HG03039 (cell line): ENCODE measurements at regions not wholly inside any gene's neighbourhood (a gene's known extent, or its start where the extent isn't known, plus 50 kb on each side); places are given as distances from the start of the nearest gene placed in this dataset.
"Not testable (repeated sequence)": the region's sequence is repeated elsewhere in the genome, so short reads cannot be mapped to it uniquely, and the experiment has no call there.

Experiments
- ATAC-seq: cut with Tn5 transposase; IDR thresholded peaks from one replicate; pipeline ENCODE4 v1.9.1; 2021; ENCODE audit warnings: mild to moderate bottlenecking, moderate library complexity; ENCODE audit not compliant: unreplicated experiment

GRCh38 chr3:144663456-144664436 is 692.1 kb downstream of the DIPK2A start:
- no peak for ATAC-seq

- no peak for ATAC-seq
These were observed 694.0 kb downstream of the DIPK2A start for GRCh38 chr3:144665567-144666053.

GRCh38 chr3:144670571-144670970 is 698.9 kb downstream of the DIPK2A start:
- ATAC-seq, result no peak

DNA sequence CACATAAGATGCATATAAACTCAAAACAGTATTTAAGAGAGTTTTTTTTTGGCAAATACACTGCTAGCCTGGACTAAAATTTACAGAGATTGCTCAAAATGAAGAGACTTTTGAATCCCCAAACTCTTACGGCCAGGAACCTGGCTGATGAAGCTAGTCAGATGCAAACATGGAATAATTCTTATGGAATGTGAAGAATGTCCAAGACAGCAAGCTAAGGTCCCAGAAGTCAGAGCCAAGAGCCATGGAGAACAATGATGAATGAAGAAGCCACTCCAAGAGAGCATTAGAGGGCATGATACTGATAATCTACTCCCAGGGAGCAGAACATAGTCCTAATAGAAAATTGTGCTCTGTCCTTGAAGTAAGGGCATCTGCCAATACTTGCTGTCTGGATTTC is 705.5 kb downstream of the DIPK2A start:
- no peak for ATAC-seq

DNA sequence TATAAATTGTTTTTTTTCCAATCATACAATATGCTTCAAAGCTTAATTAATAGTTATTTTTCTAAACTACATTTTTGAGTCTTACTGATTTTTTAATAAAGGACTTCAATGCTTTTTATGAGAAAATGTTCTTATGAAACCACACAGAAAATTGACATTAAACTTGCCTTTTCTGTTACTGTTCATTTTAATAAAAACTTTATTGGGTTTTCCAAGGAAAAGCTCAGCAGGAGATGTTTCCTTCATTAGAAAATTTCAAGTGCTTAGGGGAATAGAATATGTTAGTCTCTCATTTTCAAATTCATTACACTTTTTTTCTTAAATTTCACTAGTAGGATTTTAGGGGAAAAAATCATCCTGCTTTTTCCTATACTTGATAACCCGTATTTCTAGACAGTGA is 711.4 kb downstream of the DIPK2A start:
- no peak for ATAC-seq

DNA sequence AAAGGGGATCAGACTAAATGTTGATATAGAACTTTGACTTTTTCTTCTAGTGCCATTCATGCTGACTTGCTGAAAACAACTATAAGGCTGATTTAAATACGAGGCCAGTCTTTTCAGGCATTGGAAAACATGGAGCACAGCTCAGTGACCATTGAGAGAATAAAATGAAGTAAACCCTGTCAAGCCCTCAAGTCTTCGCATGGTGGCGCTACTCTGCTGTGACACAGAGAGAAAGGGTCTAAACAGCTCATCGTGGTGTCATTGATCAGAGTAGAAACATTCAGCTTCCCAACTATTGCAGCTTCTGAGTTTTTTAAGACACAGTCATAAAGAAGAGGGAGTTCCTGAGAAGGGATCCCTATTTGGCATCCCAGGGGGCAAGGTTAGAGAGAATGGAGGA is 716.2 kb downstream of the DIPK2A start:
- ATAC-seq, result no peak

DNA sequence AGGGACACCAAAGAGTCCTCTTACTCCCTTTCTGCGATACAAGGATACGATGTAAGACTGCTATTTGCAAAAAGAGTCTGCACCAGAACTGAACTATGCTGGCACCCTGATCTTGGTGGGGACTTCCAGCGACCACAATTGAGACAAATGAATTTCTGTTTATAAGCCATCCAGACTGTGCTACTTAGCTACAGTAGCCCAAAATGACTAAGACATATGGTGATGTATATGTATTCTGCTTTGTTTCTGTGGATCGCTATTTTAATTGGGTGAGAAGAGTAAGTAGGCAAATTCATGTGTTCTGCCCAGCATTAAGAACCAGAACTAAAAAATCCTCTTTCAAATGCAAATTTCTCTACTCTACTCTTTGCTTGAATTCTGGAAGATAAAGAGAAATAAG is 720.9 kb downstream of the DIPK2A start:
- no peak for ATAC-seq

GRCh38 chr3:144708437-144708836 is 736.8 kb downstream of the DIPK2A start:
- ATAC-seq, result no peak

GRCh38 chr3:144737281-144737680 is 765.7 kb downstream of the DIPK2A start:
- ATAC-seq, result no peak

- no peak for ATAC-seq
These were observed 771.6 kb downstream of the DIPK2A start for GRCh38 chr3:144743225-144743668.

DNA sequence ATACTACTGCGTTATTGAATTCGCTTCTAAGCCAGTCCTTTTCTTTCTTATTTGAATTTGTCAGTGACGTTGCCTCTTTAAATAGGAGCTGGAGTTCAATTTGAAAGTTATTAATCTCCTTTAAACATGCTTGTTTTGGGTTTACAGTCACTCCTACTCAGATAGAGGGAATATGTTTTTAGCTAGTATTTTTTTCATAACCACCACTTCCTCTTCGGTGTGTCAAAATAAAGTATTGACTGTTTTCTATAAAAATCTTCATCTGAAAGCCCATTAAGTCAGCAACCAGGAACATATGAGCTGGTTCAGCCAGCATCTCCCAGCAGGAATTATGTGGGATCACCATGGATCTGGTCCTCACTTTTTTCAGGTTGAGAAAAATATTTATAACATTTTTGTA is 772.9 kb downstream of the DIPK2A start:
- no peak for ATAC-seq

DNA sequence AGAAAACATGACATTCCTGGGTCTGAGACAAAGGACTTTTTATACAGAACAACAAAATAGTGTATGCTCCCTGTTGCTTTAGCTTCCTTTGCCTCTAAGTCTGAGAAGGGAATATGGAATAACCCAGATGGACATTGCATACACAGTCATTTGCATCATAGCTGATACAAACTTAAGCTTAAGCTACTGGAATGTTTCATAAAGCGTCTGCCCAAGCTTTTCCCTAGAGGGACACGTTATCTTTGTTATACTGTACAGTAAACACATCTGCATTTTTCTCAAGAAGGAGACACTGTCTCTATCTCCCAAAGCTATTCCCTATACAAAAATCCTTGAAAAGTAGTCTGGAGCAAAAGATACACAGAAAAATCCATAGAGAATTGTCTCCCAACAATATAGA is 775.0 kb downstream of the DIPK2A start:
- ATAC-seq, result no peak

DNA sequence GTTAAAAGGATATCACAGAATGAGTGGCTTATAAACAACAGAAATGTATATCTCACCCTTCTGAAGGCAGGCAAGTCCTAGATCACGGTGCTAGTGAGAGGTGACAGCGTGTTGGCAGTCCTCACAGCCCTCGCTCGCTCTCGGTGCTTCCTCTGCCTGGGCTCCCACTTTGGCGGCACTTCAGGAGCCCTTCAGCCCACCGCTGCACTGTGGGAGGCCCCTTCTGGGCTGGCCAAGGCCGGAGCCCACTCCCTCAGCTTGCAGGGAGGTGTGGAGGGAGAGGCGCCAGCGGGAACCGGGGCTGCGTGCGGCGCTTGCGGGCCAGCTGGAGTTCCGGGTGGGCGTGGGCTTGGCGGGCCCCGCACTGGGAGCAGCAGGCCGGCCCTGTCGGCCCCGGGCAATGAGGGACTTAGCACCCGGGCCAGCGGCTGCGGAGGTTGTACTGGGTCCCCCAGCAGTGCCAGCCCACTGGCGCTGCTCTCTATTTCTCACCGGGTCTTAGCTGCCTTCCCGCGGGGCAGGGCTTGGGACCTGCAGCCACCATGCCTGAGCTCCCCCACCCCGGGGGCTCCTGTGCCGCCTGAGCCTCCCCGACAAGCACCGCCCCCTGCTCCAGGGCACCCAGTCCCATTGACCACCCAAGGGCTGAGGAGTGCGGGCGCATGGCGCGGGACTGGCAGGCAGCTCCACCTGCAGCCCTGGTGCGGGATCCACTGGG is 778.1 kb downstream of the DIPK2A start:
- not testable (repeated sequence) for ATAC-seq

DNA sequence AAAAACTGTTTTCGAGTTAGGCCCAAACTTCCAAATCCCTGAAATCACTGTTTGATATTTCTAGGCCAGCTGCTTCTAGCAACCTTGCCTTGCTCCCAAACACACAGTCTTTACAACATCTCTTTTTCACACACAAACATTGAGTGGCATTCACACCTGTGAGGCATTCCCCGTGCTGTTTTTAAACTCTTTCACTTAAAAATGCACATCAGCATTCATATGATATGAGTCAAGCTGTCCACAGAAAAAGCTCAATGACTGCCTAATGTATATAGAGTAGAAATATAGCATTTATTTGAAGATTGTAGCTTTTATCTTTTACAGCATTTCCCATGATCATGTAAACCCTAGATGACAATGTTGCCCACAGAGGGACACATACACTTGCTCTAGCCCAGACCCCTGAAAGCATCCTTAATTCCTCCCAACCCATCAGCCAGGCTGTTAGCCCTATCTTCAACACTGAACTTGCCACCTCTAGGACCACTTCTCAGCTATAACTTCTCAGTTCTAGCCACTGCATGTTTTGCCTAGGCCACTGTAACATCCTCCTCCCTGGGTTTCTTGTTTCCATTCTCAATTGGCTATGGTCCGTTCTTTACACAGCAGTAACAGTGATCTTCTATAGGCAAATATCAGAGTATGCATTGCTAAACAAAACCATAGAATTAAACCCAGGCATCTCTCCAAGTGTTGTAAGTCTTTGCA is 782.6 kb downstream of the DIPK2A start:
- no peak for ATAC-seq

GRCh38 chr3:144756704-144757440 is 785.2 kb downstream of the DIPK2A start:
- ATAC-seq, result no peak

- ATAC-seq, result no peak
These were observed 789.2 kb downstream of the DIPK2A start for GRCh38 chr3:144760831-144761230.

DNA sequence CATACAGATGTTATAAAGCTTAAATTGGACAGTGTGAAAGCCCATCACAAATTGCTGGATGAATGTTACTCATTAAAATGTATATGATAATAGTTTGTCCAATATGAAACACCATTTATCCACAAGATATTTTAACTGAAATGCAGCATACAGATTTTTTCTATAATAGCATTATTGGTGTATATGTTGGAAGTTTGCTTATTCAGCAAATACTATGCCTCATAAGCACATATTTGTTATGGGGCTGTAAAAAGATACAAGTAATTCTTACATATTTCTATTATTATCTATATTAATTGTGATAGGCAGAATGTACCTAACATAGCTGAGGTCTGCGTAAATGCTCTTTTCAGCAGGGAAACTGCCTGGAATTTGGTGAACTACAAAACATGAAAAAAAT is 790.5 kb downstream of the DIPK2A start:
- no peak for ATAC-seq

- peak; percentile 80 for ATAC-seq
These were observed 792.3 kb downstream of the DIPK2A start for GRCh38 chr3:144763878-144764454.

- ATAC-seq, result no peak
These were observed 798.7 kb downstream of the DIPK2A start for GRCh38 chr3:144770281-144770680.

DNA sequence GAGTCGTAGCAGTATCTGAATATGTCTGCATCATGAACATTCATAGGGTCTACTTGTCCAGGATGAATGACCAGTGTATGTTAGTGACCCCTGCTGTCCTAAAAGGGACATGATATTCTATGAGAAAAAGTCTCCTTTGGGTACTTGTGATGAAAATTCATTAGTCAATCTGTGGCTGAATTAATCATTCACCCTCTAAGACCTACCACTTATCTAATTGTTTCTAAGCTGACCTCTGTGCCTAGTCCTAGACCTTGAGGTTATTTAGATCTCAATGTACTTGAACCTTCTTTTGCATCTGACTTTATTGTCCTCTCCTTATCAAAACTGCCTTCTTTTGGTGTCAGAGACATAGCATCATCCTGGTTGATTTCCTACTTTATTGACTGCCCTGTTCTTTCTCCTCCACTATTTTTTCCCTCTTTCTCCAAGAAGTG is 799.3 kb downstream of the DIPK2A start:
- ATAC-seq, result no peak
